HCT116 (cell line): ENCODE measurements at regions not wholly inside any gene's neighbourhood (a gene's known extent, or its start where the extent isn't known, plus 50 kb on each side); places are given as distances from the start of the nearest gene placed in this dataset.

ENCODE experiments used
- ATAC-seq: fragments of 200-7000 bp; cut with Tn5 transposase; 2 replicates; pipeline ENCODE4 v1.9.1; 2020; ENCODE audit warnings: mild to moderate bottlenecking, moderate library complexity
- BruUV-seq: library from RNA; stranded (reverse); fragments of 400-500 nt; replicated peaks from 2 replicates; lab custom pipeline; 2021; lab: Mats Ljungman, UMichigan
- CTCF ChIA-PET: fragments of 300-600 bp; sonication (Branson Sonifier 250); formaldehyde crosslinking; loops from one replicate; lab custom pipeline; 2021; ENCODE audit warnings: antibody characterized with exemption; lab: Charles Lee
- POLR2A ChIA-PET: fragments of 300-600, 350-600 bp; sonication (Branson Sonifier 250); formaldehyde crosslinking; loops from one replicate; lab custom pipeline; 2021; ENCODE audit warnings: antibody characterized with exemption; lab: Charles Lee
- RAD21 ChIA-PET, 2 experiments: fragments of 300-600 bp; sonication (Branson Sonifier 250); formaldehyde crosslinking; loops; one replicate each; lab custom pipeline; 2023; ENCODE audit warnings: low total read pairs in 2 of 2; ENCODE audit not compliant: uncharacterized antibody in 2 of 2, unreplicated experiment in 2 of 2, low non-redundant PET in 1 of 2; lab: Charles Lee
- DNase-seq: peaks from one replicate; pipeline ENCODE4 v3.0.0-alpha.2; 2010; ENCODE audit warnings: low read depth, low spot score
- H2AFZ ChIP-seq: fragments of 200-600 bp; shearing (Covaris generic), sonication (generic); 2 replicates; pipeline ENCODE4 v1.6.1; 2017; ENCODE audit warnings: low read depth, mixed run types, mixed read lengths, antibody characterized with exemption, low read length; ENCODE audit not compliant: poor library complexity, severe bottlenecking
- H3K27ac ChIP-seq: 2 replicates; pipeline ENCODE4 v1.5.1; 2012; ENCODE audit warnings: low read depth, low read length
- H3K27me3 ChIP-seq: fragments of 200-600 bp; sonication (generic); 2 replicates; pipeline ENCODE4 v1.6.1; 2016; ENCODE audit warnings: mixed run types, low read length, mixed read lengths; ENCODE audit not compliant: insufficient read depth
- H3K36me3 ChIP-seq, 2 experiments: fragments of 200-500 bp in 1 of 2; fragments of 200-600 bp in 1 of 2; sonication (Bioruptor generic) in 1 of 2; sonication (generic) in 1 of 2; 2 replicates each; pipeline versions ENCODE4 v1.5.1 to v1.6.1; 2014 to 2016; ENCODE audit warnings: low read length in 2 of 2, inconsistent platforms in 1 of 2, mixed read lengths in 1 of 2, mixed run types in 1 of 2; ENCODE audit not compliant: insufficient read depth in 2 of 2, control insufficient read depth in 1 of 2
- H3K4me1 ChIP-seq, 2 experiments: fragments of 200-600 bp in 1 of 2; sonication (generic) in 1 of 2; 2 replicates each; pipeline versions ENCODE4 v1.5.1 to v1.6.1; 2012 to 2017; ENCODE audit warnings: low read length in 2 of 2, inconsistent platforms in 1 of 2, mild to moderate bottlenecking in 1 of 2, mixed read lengths in 1 of 2, mixed run types in 1 of 2, moderate library complexity in 1 of 2; ENCODE audit not compliant: insufficient read depth in 2 of 2, control insufficient read depth in 1 of 2
- H3K4me2 ChIP-seq: fragments of 200-600 bp; sonication (generic); 2 replicates; pipeline ENCODE4 v1.6.1; 2017; ENCODE audit warnings: mixed run types, low read length, mixed read lengths
- H3K4me3 ChIP-seq, 2 experiments: fragments of 200-600 bp in 1 of 2; sonication (generic) in 1 of 2; replicated peaks in 1 of 2; 2 replicates each; pipeline ENCODE4 v1.5.1; 2011 to 2016; ENCODE audit warnings: low read length in 2 of 2, control low read depth in 1 of 2, low read depth in 1 of 2, mild to moderate bottlenecking in 1 of 2, mixed read lengths in 1 of 2, mixed run types in 1 of 2
- H3K79me2 ChIP-seq: fragments of 200-600 bp; sonication (generic); 2 replicates; pipeline ENCODE4 v1.6.1; 2017; ENCODE audit warnings: mild to moderate bottlenecking, mixed run types, low read length, moderate library complexity, mixed read lengths; ENCODE audit not compliant: insufficient read depth
- H3K9ac ChIP-seq: fragments of 200-600 bp; sonication (generic); 2 replicates; pipeline ENCODE4 v1.6.1; 2016; ENCODE audit warnings: low read length, mixed read lengths
- H3K9me2 ChIP-seq: fragments of 200-600 bp; sonication (generic), shearing (Covaris generic); 2 replicates; pipeline ENCODE4 v1.6.1; 2017; ENCODE audit warnings: mixed run types, mild to moderate bottlenecking, moderate library complexity; ENCODE audit not compliant: insufficient read depth
- H3K9me3 ChIP-seq, 2 experiments: fragments of 200-500 bp in 1 of 2; fragments of 200-600 bp in 1 of 2; sonication (Bioruptor generic) in 1 of 2; sonication (generic) in 1 of 2; 2 replicates each; pipeline ENCODE4 v1.6.1; 2014 to 2017; ENCODE audit warnings: low read length in 2 of 2, mixed read lengths in 2 of 2, inconsistent platforms in 1 of 2, low read depth in 1 of 2, mild to moderate bottlenecking in 1 of 2, mixed run types in 1 of 2, moderate library complexity in 1 of 2; ENCODE audit not compliant: control insufficient read depth in 1 of 2, insufficient read depth in 1 of 2
- H4K20me1 ChIP-seq: fragments of 200-600 bp; sonication (generic), shearing (Covaris generic); 2 replicates; pipeline ENCODE4 v1.6.1; 2017; ENCODE audit warnings: mixed run types, mild to moderate bottlenecking, moderate library complexity; ENCODE audit not compliant: insufficient read depth
- CEBPB ChIP-seq: IDR thresholded peaks from 2 replicates; pipeline ENCODE4 v1.6.1; 2012; ENCODE audit warnings: low read depth
- EZH2 ChIP-seq: fragments of 200-600 bp; sonication (generic); IDR thresholded peaks from 2 replicates; pipeline ENCODE4 v1.6.1; 2017; ENCODE audit warnings: antibody characterized with exemption, mixed run types
- EZH2phosphoT487 ChIP-seq: fragments of 200-600 bp; IDR thresholded peaks from 2 replicates; pipeline ENCODE4 v1.6.1; 2018; ENCODE audit warnings: antibody characterized with exemption, borderline replicate concordance
- JUND ChIP-seq: IDR thresholded peaks from 2 replicates; pipeline ENCODE4 v1.6.1; 2012
- POLR2AphosphoS5 ChIP-seq: IDR thresholded peaks from 2 replicates; pipeline ENCODE4 v1.6.1; 2011; ENCODE audit warnings: mild to moderate bottlenecking, low read depth, low read length, moderate library complexity
- RAD21 ChIP-seq: IDR thresholded peaks from 2 replicates; pipeline ENCODE4 v1.6.1; 2012; ENCODE audit warnings: low read depth, mild to moderate bottlenecking
- REST ChIP-seq: IDR thresholded peaks from 2 replicates; pipeline ENCODE4 v1.6.1; 2012; ENCODE audit warnings: low read depth
- SIN3A ChIP-seq: IDR thresholded peaks from 2 replicates; pipeline ENCODE4 v1.6.1; 2012; ENCODE audit warnings: low read depth
- ZBTB33 ChIP-seq: IDR thresholded peaks from 2 replicates; pipeline ENCODE4 v1.6.1; 2011; ENCODE audit warnings: mild to moderate bottlenecking, low read length, moderate library complexity; ENCODE audit not compliant: insufficient replicate concordance; ENCODE audit errors: extremely low read depth
- ZNF274 ChIP-seq: fragments of 200-500 bp; sonication (Bioruptor generic); IDR thresholded peaks from 2 replicates; pipeline ENCODE4 v1.6.1; 2014; ENCODE audit warnings: mild to moderate bottlenecking, low read depth, low read length, inconsistent platforms
- intact Hi-C: fragments of 100-400 bp; cut with micrococcal nuclease; formaldehyde crosslinking; loops from 2 replicates; pipeline ENCODE4 v1.10.0; 2022

GRCh38 chr2:136204971-136205370 is 87.0 kb upstream of the CXCR4 start (continued):
- TF ChIP-seq REST: no peak
- no peak for TF ChIP-seq POLR2AphosphoS5
- no peak for TF ChIP-seq EZH2
- TF ChIP-seq SIN3A: no peak
- no peak for TF ChIP-seq RAD21

GRCh38 chr2:136195226-136195625 is 77.3 kb upstream of the CXCR4 start:
- ChIA-PET RAD21 (no interaction called here), POLR2A (no interaction called here)

More at GRCh38 chr2:136195226-136195625, 77.3 kb upstream of the CXCR4 start:
- Histone ChIP-seq H3K79me2 (no peaks in the 10 kb centered on the region), H2AFZ (no peak overlapping the region), H4K20me1 (no peaks in the 10 kb centered on the region), H3K9me2 (no peaks in the 10 kb centered on the region), H3K27ac (no peak overlapping the region), H3K36me3 (no peaks in the 10 kb centered on the region), H3K4me3 (no peak overlapping the region), H3K27me3 (no peaks in the 10 kb centered on the region), H3K9ac (no peak overlapping the region), H3K4me1 (no peaks in the 10 kb centered on the region), H3K4me2 (no peak overlapping the region), H3K9me3 (no peaks in the 10 kb centered on the region)
- DNase-seq (no peak), ATAC-seq (no peak)
- intact Hi-C loops: no loop called here
- CTCF ChIA-PET: no interaction called here
- no peak for TF ChIP-seq ZBTB33
- no peak for TF ChIP-seq ZNF274
- TF ChIP-seq EZH2: no peak
- no peak for TF ChIP-seq JUND
- no peak for TF ChIP-seq CEBPB
- TF ChIP-seq REST: no peak
- TF ChIP-seq EZH2phosphoT487: no peak
- TF ChIP-seq RAD21: no peak
- no TSS peak for BruUV-seq
